ENCODE measurements at regions not wholly inside any gene's neighbourhood (a gene's known extent, or its start where the extent isn't known, plus 50 kb on each side); places are given as distances from the start of the nearest gene placed in this dataset.

GRCh38 chr9:83146325-83146724 lies 83.4 kb upstream of the RASEF start:
- TF ChIP-seq CTCF (IDR thresholded peaks at IDR 0.05) (no peak), EZH2 (IDR thresholded peaks at IDR 0.05) (no peak)
